Sigmoid colon (tissue), 6 donors: ENCODE measurements at regions not wholly inside any gene's neighbourhood (a gene's known extent, or its start where the extent isn't known, plus 50 kb on each side); places are given as distances from the start of the nearest gene placed in this dataset.

ENCODE experiments used
- DNase-seq: peaks from one replicate; pipeline ENCODE4 v3.0.0-alpha.2; 2019
- H3K27ac ChIP-seq, 4 donors: fragments of 200-600 bp; sonication (generic); one replicate each; pipeline ENCODE4 v1.5.1; 2016 to 2019; ENCODE audit warnings: mild to moderate bottlenecking in 1 of 4
- H3K27me3 ChIP-seq, 3 donors: fragments of 200-600 bp; sonication (generic); one replicate each; pipeline ENCODE4 v1.5.1; 2019; ENCODE audit warnings: mild to moderate bottlenecking in 1 of 3
- H3K36me3 ChIP-seq, 4 donors: fragments of 200-600 bp; sonication (generic); one replicate each; pipeline ENCODE4 v1.5.1; 2016 to 2019
- H3K4me1 ChIP-seq, 4 donors: fragments of 200-600 bp; sonication (generic); one replicate each; pipeline ENCODE4 v1.5.1; 2017 to 2019
- H3K4me3 ChIP-seq, 4 donors: fragments of 200-600 bp; sonication (generic); one replicate each; pipeline ENCODE4 v1.5.1; 2017 to 2019; ENCODE audit warnings: mild to moderate bottlenecking in 2 of 4, moderate library complexity in 1 of 4
- H3K9me3 ChIP-seq, 4 donors: fragments of 200-600 bp in 3 of 4; sonication (generic) in 3 of 4; one replicate each; pipeline versions ENCODE4 v1.5.1 to v1.6.1; 2013 to 2019
- EP300 ChIP-seq, 4 donors: sonication (generic); formaldehyde crosslinking; IDR thresholded peaks; one replicate each; pipeline ENCODE4 v1.6.1; 2017; ENCODE audit warnings: antibody characterized with exemption in 4 of 4
- POLR2A ChIP-seq, 2 donors: fragments of 450-650 bp; IDR thresholded peaks; one replicate each; pipeline ENCODE4 v1.6.1; 2016; ENCODE audit warnings: antibody characterized with exemption in 2 of 2, mild to moderate bottlenecking in 2 of 2, moderate library complexity in 2 of 2
- POLR2AphosphoS5 ChIP-seq, 4 donors: sonication (generic); formaldehyde crosslinking; IDR thresholded peaks; one replicate each; pipeline ENCODE4 v1.6.1; 2017; ENCODE audit warnings: antibody characterized with exemption in 4 of 4
- WGBS, 2 donors: extraction: QIAGEN DNeasy Blood & Tissue Kit; methylation state at CpG; one replicate each; pipeline ENCODE4 v1.1.7; 2013; 5-methylcytosine and 5-hydroxymethylcytosine counted together
- intact Hi-C: fragments of 100-400 bp; cut with DNase I; formaldehyde crosslinking; loops from one replicate; pipeline ENCODE4 v1.15.1; 2023
- TF ChIP-seq, protein P1 (sequence below), 4 experiments: fragments of 450-650 bp in 3 of 4; fragments of 200-600 bp in 1 of 4; IDR thresholded peaks; one replicate each; pipeline ENCODE4 v1.5.1; 2016 to 2019; ENCODE audit warnings: antibody characterized with exemption in 4 of 4, mild to moderate bottlenecking in 3 of 4, moderate library complexity in 2 of 4
- donor health status: healthy with polysubstance abuse.
- donor health status: healthy.

DNA sequence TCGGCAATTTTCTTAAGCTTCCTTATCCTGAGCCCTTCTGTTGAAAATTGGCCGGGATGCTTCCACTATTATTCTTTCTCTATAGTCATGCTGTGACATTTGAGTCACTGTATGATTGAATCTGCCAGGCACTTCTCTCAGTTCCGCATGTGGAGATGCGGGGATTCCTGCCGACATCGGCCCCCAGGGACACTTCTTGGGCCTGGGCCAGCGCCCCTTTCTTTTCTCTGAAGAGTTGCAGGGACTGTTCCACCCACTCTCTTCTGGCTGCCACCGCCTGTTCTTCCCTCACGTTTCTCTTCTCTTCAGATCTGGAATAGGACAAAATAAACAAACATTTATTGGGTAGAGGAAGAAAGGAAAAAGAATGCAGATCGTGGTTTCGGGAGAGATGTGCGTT is 310.1 kb downstream of the ETNK1 start:
- intact Hi-C loops = no loop called here
- TF ChIP-seq POLR2A (IDR thresholded peaks at IDR 0.05) = no peak
- TF ChIP-seq EP300 (IDR thresholded peaks at IDR 0.05) = no peak
- TF ChIP-seq POLR2AphosphoS5 (IDR thresholded peaks at IDR 0.05) = no peak
- TF ChIP-seq, protein P1, sequence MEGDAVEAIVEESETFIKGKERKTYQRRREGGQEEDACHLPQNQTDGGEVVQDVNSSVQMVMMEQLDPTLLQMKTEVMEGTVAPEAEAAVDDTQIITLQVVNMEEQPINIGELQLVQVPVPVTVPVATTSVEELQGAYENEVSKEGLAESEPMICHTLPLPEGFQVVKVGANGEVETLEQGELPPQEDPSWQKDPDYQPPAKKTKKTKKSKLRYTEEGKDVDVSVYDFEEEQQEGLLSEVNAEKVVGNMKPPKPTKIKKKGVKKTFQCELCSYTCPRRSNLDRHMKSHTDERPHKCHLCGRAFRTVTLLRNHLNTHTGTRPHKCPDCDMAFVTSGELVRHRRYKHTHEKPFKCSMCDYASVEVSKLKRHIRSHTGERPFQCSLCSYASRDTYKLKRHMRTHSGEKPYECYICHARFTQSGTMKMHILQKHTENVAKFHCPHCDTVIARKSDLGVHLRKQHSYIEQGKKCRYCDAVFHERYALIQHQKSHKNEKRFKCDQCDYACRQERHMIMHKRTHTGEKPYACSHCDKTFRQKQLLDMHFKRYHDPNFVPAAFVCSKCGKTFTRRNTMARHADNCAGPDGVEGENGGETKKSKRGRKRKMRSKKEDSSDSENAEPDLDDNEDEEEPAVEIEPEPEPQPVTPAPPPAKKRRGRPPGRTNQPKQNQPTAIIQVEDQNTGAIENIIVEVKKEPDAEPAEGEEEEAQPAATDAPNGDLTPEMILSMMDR (IDR thresholded peaks at IDR 0.05) = no peak
- Histone ChIP-seq H3K36me3 (no peaks in the 10 kb centered on the region), H3K9me3 (no peaks in the 10 kb centered on the region), H3K27ac (no peak overlapping the region), H3K4me3 (no peak overlapping the region), H3K27me3 (no peaks in the 10 kb centered on the region), H3K4me1 (no peaks in the 10 kb centered on the region)
- DNase-seq = no peak
- 66 to 74% methylated on average over 12 of the region's 12 CpGs for WGBS, 2 donors

DNA sequence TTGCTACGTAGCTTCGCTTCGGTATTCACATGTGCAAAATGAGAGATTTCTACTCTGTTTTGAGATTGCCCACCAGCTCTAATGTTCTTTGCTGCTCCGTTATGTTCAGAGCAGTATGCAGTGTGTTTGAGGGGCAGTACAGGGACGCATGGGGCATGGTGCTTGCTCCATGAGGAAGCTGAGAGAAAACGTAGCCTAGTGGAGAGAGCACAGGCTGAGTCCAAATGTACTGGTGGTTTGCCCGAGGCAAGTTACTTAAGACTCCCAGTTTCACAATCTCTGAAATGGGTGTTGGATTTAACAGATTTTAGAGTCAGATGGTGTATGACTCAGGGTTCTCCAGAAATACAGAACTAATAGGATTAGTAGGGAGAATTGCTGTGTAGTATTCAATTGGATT is 310.5 kb downstream of the ETNK1 start:
- Histone ChIP-seq H3K36me3 (no peaks in the 10 kb centered on the region), H3K4me3 (no peak overlapping the region), H3K27ac (no peak overlapping the region), H3K9me3 (no peaks in the 10 kb centered on the region), H3K27me3 (no peaks in the 10 kb centered on the region), H3K4me1 (no peaks in the 10 kb centered on the region)
- no peak for DNase-seq
- TF ChIP-seq EP300 (IDR thresholded peaks at IDR 0.05) (no peak), POLR2AphosphoS5 (IDR thresholded peaks at IDR 0.05) (no peak)
- TF ChIP-seq, protein P1 (IDR thresholded peaks at IDR 0.05) = no peak
- WGBS, 2 donors = 89% methylated on average over 7 of the region's 7 CpGs
- intact Hi-C loops = no loop called here

DNA sequence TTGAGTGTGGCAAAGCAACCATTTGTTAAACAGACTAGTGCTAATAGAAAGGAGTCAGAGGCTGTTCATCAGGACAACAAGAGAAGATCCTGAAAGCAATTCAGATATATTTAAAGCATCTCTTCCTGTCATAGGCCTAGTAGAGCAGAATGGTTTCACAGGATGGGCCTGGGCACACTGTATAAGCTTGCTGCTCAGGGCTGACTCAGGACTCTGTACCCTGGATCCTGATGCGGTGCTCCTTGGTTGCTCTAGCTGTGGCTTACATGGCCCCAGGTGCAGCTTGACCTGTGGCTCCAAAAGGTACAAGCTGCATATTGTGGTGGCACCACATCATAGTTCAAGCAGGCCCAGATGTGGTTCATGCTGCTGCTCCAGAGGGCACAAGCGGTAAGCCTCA is 313.4 kb downstream of the ETNK1 start:
- Histone ChIP-seq H3K27me3 (no peaks in the 10 kb centered on the region), H3K4me3 (no peak overlapping the region), H3K27ac (no peak overlapping the region), H3K36me3 (no peaks in the 10 kb centered on the region), H3K9me3 (no peaks in the 10 kb centered on the region), H3K4me1 (no peaks in the 10 kb centered on the region)
- DNase-seq = no peak
- no peak for TF ChIP-seq POLR2A (IDR thresholded peaks at IDR 0.05)
- no peak for TF ChIP-seq EP300 (IDR thresholded peaks at IDR 0.05)
- TF ChIP-seq, protein P1 (IDR thresholded peaks at IDR 0.05) = no peak
- TF ChIP-seq POLR2AphosphoS5 (IDR thresholded peaks at IDR 0.05) = no peak
- WGBS, 2 donors = 97 to 98% methylated on average over 2 of the region's 2 CpGs
- intact Hi-C loops = no loop called here

DNA sequence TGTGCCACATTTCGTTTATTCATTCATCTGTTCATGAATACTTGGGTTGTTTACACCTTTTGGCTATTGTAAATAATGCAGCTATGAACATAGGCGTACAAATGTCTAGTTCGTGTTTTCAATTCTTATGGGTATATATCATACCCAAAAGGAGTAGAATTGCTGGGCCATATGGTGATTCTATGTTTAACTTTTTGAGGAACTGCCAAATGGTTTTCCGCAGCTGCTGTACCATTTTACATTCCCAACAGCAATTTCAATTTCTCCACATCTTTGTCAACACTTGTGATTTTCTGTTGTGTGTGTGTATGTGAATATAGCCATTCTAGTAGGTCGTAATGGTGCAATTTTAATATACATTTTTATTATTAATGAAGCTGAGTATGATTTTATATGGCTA is 326.2 kb downstream of the ETNK1 start:
- WGBS, 2 donors = 77 to 84% methylated on average over 5 of the region's 5 CpGs
- no peaks in the 10 kb centered on the region for H3K9me3 ChIP-seq
- H3K4me3 ChIP-seq = no peak overlapping the region
- H3K36me3 ChIP-seq = no peaks in the 10 kb centered on the region
- intact Hi-C loops = no loop called here
- peaks cover 0 to 3% (median 0%) of the 10 kb centered on the region in 3 donors for H3K27me3 ChIP-seq
- H3K4me1 ChIP-seq = no peaks in the 10 kb centered on the region
- no peak overlapping the region for H3K27ac ChIP-seq
- TF ChIP-seq, protein P1 (IDR thresholded peaks at IDR 0.05) = no peak
- no peak for TF ChIP-seq EP300 (IDR thresholded peaks at IDR 0.05)
- no peak for TF ChIP-seq POLR2A (IDR thresholded peaks at IDR 0.05)
- no peak for TF ChIP-seq POLR2AphosphoS5 (IDR thresholded peaks at IDR 0.05)
- DNase-seq = no peak

DNA sequence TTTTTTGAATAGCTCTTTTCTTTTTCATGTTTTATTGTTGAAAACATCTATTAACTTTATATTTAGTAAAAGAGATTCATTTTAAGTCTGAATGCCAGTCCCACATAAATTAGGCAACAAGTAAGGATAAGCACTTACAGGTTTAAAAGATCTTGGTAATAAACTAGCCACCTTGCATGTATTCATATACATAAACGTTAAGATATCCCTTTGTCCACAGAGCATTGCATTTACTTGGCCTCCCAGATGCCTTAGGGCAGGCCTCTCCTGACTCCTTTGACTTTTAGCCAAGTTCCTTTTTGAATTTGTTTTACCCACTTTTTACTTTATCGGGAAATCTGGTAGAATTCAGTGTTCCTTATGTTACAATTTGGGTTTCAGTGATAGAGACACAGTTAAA is 331.7 kb downstream of the ETNK1 start:
- peaks cover 0 to 3% (median 3%) of the 10 kb centered on the region in 3 donors for H3K27me3 ChIP-seq
- TF ChIP-seq POLR2A (IDR thresholded peaks at IDR 0.05) = no peak
- TF ChIP-seq, protein P1 (IDR thresholded peaks at IDR 0.05) = no peak
- no peak for TF ChIP-seq EP300 (IDR thresholded peaks at IDR 0.05)
- no peak for TF ChIP-seq POLR2AphosphoS5 (IDR thresholded peaks at IDR 0.05)
- intact Hi-C loops = no loop called here
- no peak overlapping the region for H3K27ac ChIP-seq
- peaks cover 0 to 8% (median 6%) of the 10 kb centered on the region in 4 donors for H3K4me1 ChIP-seq
- WGBS, 2 donors = 51 to 70% methylated on average over 2 of the region's 2 CpGs
- no peaks in the 10 kb centered on the region for H3K9me3 ChIP-seq
- DNase-seq = no peak
- no peaks in the 10 kb centered on the region for H3K36me3 ChIP-seq
- H3K4me3 ChIP-seq = no peak overlapping the region
